ENCODE measurements at regions not wholly inside any gene's neighbourhood (a gene's known extent, or its start where the extent isn't known, plus 50 kb on each side); places are given as distances from the start of the nearest gene placed in this dataset.

- no peak for TF ChIP-seq EZH2 (optimal IDR thresholded peaks at IDR 0.05; ENCODE audit: low read depth, low read length)
- no peak for TF ChIP-seq CTCF (IDR thresholded peaks at IDR 0.05; ENCODE audit: low read length)
Measured at GRCh38 chr2:129281791-129282530, 697.5 kb upstream of the RAB6C start.
